H9 (cell line): ENCODE measurements at regions not wholly inside any gene's neighbourhood (a gene's known extent, or its start where the extent isn't known, plus 50 kb on each side); places are given as distances from the start of the nearest gene placed in this dataset.

Experiments
- DNase-seq: peaks from one replicate; pipeline ENCODE4 v3.0.0-alpha.2; 2017
- H2AFZ ChIP-seq: one replicate; pipeline ENCODE4 v1.6.1; 2013; ENCODE audit warnings: mild to moderate bottlenecking, low read length, control low read depth, moderate library complexity
- H2AK5ac ChIP-seq: 2 replicates; pipeline ENCODE4 v1.6.1; 2013; ENCODE audit warnings: low read length, control low read depth, mixed read lengths; ENCODE audit not compliant: insufficient read length
- H2BK120ac ChIP-seq: one replicate; pipeline ENCODE4 v1.6.1; 2013; ENCODE audit warnings: low read depth, mild to moderate bottlenecking, low read length, control low read depth, inconsistent platforms; ENCODE audit not compliant: poor library complexity, severe bottlenecking
- H2BK12ac ChIP-seq: 2 replicates; pipeline ENCODE4 v1.6.1; 2013; ENCODE audit warnings: low read length, control low read depth, mixed read lengths, low read depth; ENCODE audit not compliant: insufficient read length
- H2BK15ac ChIP-seq: 2 replicates; pipeline ENCODE4 v1.6.1; 2013; ENCODE audit warnings: low read depth, low read length, control low read depth
- H2BK20ac ChIP-seq: one replicate; pipeline ENCODE4 v1.6.1; 2013; ENCODE audit warnings: low read depth, mild to moderate bottlenecking, low read length, control low read depth, inconsistent platforms; ENCODE audit not compliant: poor library complexity, severe bottlenecking
- H2BK5ac ChIP-seq: 2 replicates; pipeline ENCODE4 v1.6.1; 2013; ENCODE audit warnings: low read length, control low read depth, mixed read lengths; ENCODE audit not compliant: insufficient read length
- H3K14ac ChIP-seq: 2 replicates; pipeline ENCODE4 v1.6.1; 2013; ENCODE audit warnings: low read length, control low read depth; ENCODE audit not compliant: insufficient read depth
- H3K18ac ChIP-seq: 2 replicates; pipeline ENCODE4 v1.6.1; 2013; ENCODE audit warnings: low read depth, mild to moderate bottlenecking, mixed read lengths, low read length, control low read depth; ENCODE audit not compliant: insufficient read length
- H3K23ac ChIP-seq: 2 replicates; pipeline ENCODE4 v1.6.1; 2013; ENCODE audit warnings: low read length, control low read depth, mixed read lengths, low read depth; ENCODE audit not compliant: insufficient read length
- H3K23me2 ChIP-seq: 2 replicates; pipeline ENCODE4 v1.6.1; 2013; ENCODE audit warnings: low read depth, mild to moderate bottlenecking, mixed read lengths, low read length, control low read depth; ENCODE audit not compliant: insufficient read length, poor library complexity, severe bottlenecking
- H3K27ac ChIP-seq: 2 replicates; pipeline ENCODE4 v1.5.1; 2013; ENCODE audit warnings: low read length, control low read depth, mixed read lengths, low read depth; ENCODE audit not compliant: insufficient read length
- H3K27me3 ChIP-seq: 2 replicates; pipeline ENCODE4 v1.6.1; 2013; ENCODE audit warnings: low read length, control low read depth, inconsistent platforms; ENCODE audit not compliant: insufficient read depth
- H3K4ac ChIP-seq: 2 replicates; pipeline ENCODE4 v1.6.1; 2013; ENCODE audit warnings: low read depth, mild to moderate bottlenecking, control low read depth, inconsistent platforms, low read length, moderate library complexity
- H3K4me1 ChIP-seq: 2 replicates; pipeline ENCODE4 v1.6.1; 2013; ENCODE audit warnings: low read length, control low read depth, inconsistent platforms; ENCODE audit not compliant: insufficient read depth
- H3K4me2 ChIP-seq: 2 replicates; pipeline ENCODE4 v1.6.1; 2013; ENCODE audit warnings: low read length, control low read depth, mixed read lengths; ENCODE audit not compliant: insufficient read length, insufficient read depth
- H3K56ac ChIP-seq: 2 replicates; pipeline ENCODE4 v1.6.1; 2013; ENCODE audit warnings: low read depth, mild to moderate bottlenecking, mixed read lengths, low read length, control low read depth; ENCODE audit not compliant: insufficient read length
- H3K79me1 ChIP-seq: 2 replicates; pipeline ENCODE4 v1.6.1; 2013; ENCODE audit warnings: low read depth, mild to moderate bottlenecking, moderate library complexity, low read length, control low read depth, inconsistent platforms; ENCODE audit not compliant: insufficient read depth, poor library complexity, severe bottlenecking
- H3K79me2 ChIP-seq: 2 replicates; pipeline ENCODE4 v1.6.1; 2013; ENCODE audit warnings: low read length, control low read depth, inconsistent platforms; ENCODE audit not compliant: insufficient read depth
- H3K9ac ChIP-seq: 2 replicates; pipeline ENCODE4 v1.6.1; 2013; ENCODE audit warnings: low read length, control low read depth, mixed read lengths; ENCODE audit not compliant: insufficient read length; ENCODE audit errors: extremely low read depth
- H3K9me3 ChIP-seq: one replicate; pipeline ENCODE4 v1.6.1; 2013; ENCODE audit warnings: low read depth, low read length, inconsistent platforms; ENCODE audit not compliant: control insufficient read depth
- H3T11ph ChIP-seq: one replicate; pipeline ENCODE4 v1.6.1; 2013; ENCODE audit warnings: mild to moderate bottlenecking, low read length, control low read depth, inconsistent platforms
- H4K20me1 ChIP-seq: one replicate; pipeline ENCODE4 v1.6.1; 2013; ENCODE audit not compliant: control insufficient read depth, insufficient read length, insufficient read depth
- H4K5ac ChIP-seq: 2 replicates; pipeline ENCODE4 v1.6.1; 2013; ENCODE audit warnings: low read depth, mild to moderate bottlenecking, mixed read lengths, low read length, control low read depth; ENCODE audit not compliant: insufficient read length
- H4K8ac ChIP-seq: replicated peaks from 2 replicates; pipeline ENCODE4 v1.6.1; 2013; ENCODE audit warnings: low read length, control low read depth, mixed read lengths, low read depth; ENCODE audit not compliant: insufficient read length
- H4K91ac ChIP-seq: 2 replicates; pipeline ENCODE4 v1.6.1; 2013; ENCODE audit warnings: low read depth, mild to moderate bottlenecking, moderate library complexity, mixed read lengths, low read length, control low read depth; ENCODE audit not compliant: insufficient read length
- H3K27ac Mint-ChIP-seq, 3 experiments: 2 replicates in 2 of 3; 3 replicates in 1 of 3; pipeline ENCODE4 v1.8.0; 2020 to 2021; ENCODE audit warnings: mixed read lengths in 3 of 3, mild to moderate bottlenecking in 1 of 3, moderate library complexity in 1 of 3
- H3K27me3 Mint-ChIP-seq: 2 replicates; pipeline ENCODE4 v1.8.0; 2021; ENCODE audit warnings: low read depth, mild to moderate bottlenecking, moderate library complexity, mixed read lengths
- H3K36me3 Mint-ChIP-seq, 3 experiments: 2 replicates in 2 of 3; 3 replicates in 1 of 3; pipeline ENCODE4 v1.8.0; 2020 to 2021; ENCODE audit warnings: low read depth in 3 of 3, mixed read lengths in 3 of 3; ENCODE audit not compliant: insufficient read depth in 1 of 3
- H3K4me1 Mint-ChIP-seq, 2 experiments: 2 replicates each; pipeline ENCODE4 v1.8.0; 2020; ENCODE audit warnings: mixed read lengths in 2 of 2
- H3K4me3 Mint-ChIP-seq, 2 experiments: 2 replicates in 1 of 2; 3 replicates in 1 of 2; pipeline ENCODE4 v1.8.0; 2020 to 2021; ENCODE audit warnings: mild to moderate bottlenecking in 2 of 2, mixed read lengths in 2 of 2, moderate library complexity in 1 of 2
- H3K9me3 Mint-ChIP-seq, 2 experiments: 2 replicates in 1 of 2; 3 replicates in 1 of 2; pipeline ENCODE4 v1.8.0; 2020; ENCODE audit warnings: mild to moderate bottlenecking in 2 of 2, mixed read lengths in 2 of 2, moderate library complexity in 1 of 2
- TF ChIP-seq, protein P1 (sequence below): fragments of 200-600 bp; sonication (generic); conservative IDR thresholded peaks from 3 replicates; pipeline ENCODE4 v1.8.0; 2021; ENCODE audit warnings: antibody characterized with exemption, mild to moderate bottlenecking

DNA sequence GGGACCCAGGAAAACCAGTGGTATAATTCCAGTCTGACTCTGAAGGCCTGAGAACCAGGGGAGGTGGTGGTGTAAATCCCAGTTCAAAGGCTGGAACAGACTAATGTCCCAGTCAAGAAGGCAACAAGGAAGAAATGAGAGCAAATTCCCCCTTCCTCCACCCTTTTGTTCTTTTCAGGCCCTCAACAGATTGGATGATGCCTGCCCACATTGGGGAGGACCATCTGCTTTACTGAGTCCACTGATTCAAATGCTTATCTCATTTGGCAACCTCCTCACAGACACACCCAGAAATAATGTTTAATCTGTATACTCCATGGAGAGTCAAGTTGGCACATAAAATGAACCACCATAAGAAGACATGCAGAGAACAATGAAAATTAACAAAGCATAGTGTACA lies 61.9 kb upstream of the CRYM start:
- H3K4me1 Mint-ChIP-seq = peaks cover 0 to 5% of the 10 kb centered on the region in 2 experiments; a peak in 3 of 4 replicates
- H3K79me1 ChIP-seq = no peaks in the 10 kb centered on the region
- no peak overlapping the region; a peak in 1 of 7 replicates for H3K27ac Mint-ChIP-seq
- no peak overlapping the region for H2BK12ac ChIP-seq
- H3K4ac ChIP-seq = no peak overlapping the region
- H3K9me3 ChIP-seq = no peaks in the 10 kb centered on the region
- H3K79me2 ChIP-seq = no peaks in the 10 kb centered on the region
- no peak overlapping the region for H2BK20ac ChIP-seq
- no peak overlapping the region for H2BK120ac ChIP-seq
- no peak overlapping the region for H3K4me3 Mint-ChIP-seq
- H3K23ac ChIP-seq = no peak overlapping the region
- peaks cover 7 to 18% of the 10 kb centered on the region in 2 experiments for H3K9me3 Mint-ChIP-seq
- H3K36me3 Mint-ChIP-seq = peaks cover 2 to 20% (median 8%) of the 10 kb centered on the region in 3 experiments
- no peak overlapping the region for H2AFZ ChIP-seq
- H2AK5ac ChIP-seq = no peak overlapping the region
- no peak overlapping the region for H4K91ac ChIP-seq
- H3K4me2 ChIP-seq = no peak overlapping the region
- no peak for DNase-seq
- no peak overlapping the region for H2BK5ac ChIP-seq
- no peak overlapping the region for H4K5ac ChIP-seq
- no peaks in the 10 kb centered on the region for H4K20me1 ChIP-seq
- H3K27me3 Mint-ChIP-seq = no peaks in the 10 kb centered on the region
- no peak overlapping the region for H3K18ac ChIP-seq
- H4K8ac ChIP-seq = no peak overlapping the region
- no peak overlapping the region for H3K14ac ChIP-seq
- no peak overlapping the region for H2BK15ac ChIP-seq
- H3K4me1 ChIP-seq = no peaks in the 10 kb centered on the region
- no peak overlapping the region for H3T11ph ChIP-seq
- no peaks in the 10 kb centered on the region for H3K23me2 ChIP-seq
- no peak overlapping the region for H3K27ac ChIP-seq
- TF ChIP-seq, protein P1, sequence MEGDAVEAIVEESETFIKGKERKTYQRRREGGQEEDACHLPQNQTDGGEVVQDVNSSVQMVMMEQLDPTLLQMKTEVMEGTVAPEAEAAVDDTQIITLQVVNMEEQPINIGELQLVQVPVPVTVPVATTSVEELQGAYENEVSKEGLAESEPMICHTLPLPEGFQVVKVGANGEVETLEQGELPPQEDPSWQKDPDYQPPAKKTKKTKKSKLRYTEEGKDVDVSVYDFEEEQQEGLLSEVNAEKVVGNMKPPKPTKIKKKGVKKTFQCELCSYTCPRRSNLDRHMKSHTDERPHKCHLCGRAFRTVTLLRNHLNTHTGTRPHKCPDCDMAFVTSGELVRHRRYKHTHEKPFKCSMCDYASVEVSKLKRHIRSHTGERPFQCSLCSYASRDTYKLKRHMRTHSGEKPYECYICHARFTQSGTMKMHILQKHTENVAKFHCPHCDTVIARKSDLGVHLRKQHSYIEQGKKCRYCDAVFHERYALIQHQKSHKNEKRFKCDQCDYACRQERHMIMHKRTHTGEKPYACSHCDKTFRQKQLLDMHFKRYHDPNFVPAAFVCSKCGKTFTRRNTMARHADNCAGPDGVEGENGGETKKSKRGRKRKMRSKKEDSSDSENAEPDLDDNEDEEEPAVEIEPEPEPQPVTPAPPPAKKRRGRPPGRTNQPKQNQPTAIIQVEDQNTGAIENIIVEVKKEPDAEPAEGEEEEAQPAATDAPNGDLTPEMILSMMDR = no peak
- no peak overlapping the region for H3K56ac ChIP-seq
- no peaks in the 10 kb centered on the region for H3K27me3 ChIP-seq
- no peak overlapping the region for H3K9ac ChIP-seq
